ENCODE measurements at regions not wholly inside any gene's neighbourhood (a gene's known extent, or its start where the extent isn't known, plus 50 kb on each side); places are given as distances from the start of the nearest gene placed in this dataset.

DNA sequence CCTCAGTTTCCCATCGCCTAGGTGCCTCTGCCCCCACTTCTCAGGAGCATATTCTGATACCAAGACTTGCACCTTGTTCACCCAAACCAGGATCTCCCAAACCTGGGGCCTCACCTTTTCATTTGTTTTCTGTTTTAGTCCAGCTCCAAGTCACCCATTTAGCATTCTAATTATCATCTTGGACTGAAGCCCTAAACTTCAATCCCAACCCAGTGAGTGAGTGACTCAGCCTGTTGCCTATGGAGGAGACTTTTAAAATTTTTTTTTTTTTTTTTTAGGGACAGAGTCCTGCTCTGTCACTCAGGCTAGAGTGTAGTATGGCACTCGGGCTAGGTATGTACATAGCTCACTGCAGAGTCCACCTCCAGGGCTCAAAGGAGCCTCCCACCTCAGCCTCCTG lies 378.9 kb upstream of the AUTS2 start:
- no peaks in the 10 kb centered on the region for H3K9me3 Mint-ChIP-seq
- peaks cover 8% of the 10 kb centered on the region for H3K4me1 Mint-ChIP-seq
- H3K27me3 Mint-ChIP-seq (ENCODE audit: low read depth): peaks cover 46% of the 10 kb centered on the region
- no peaks in the 10 kb centered on the region for H3K36me3 Mint-ChIP-seq (ENCODE audit: low read depth)
- no peak overlapping the region for H3K4me3 Mint-ChIP-seq
- no peak for DNase-seq (ENCODE audit: low read depth, low spot score)
- TF ChIP-seq CTCF (conservative IDR thresholded peaks at IDR 0.05): no peak
- H3K27ac Mint-ChIP-seq (ENCODE audit: unreplicated experiment): no peak overlapping the region

- Mint-ChIP-seq H3K27me3 (ENCODE audit: low read depth) (peaks cover 35% of the 10 kb centered on the region), H3K36me3 (ENCODE audit: low read depth) (no peaks in the 10 kb centered on the region), H3K27ac (ENCODE audit: unreplicated experiment) (no peak overlapping the region)
Observed at GRCh38 chr7:69225259-69225943, 372.9 kb upstream of the AUTS2 start.

GRCh38 chr7:69228212-69228811 lies 370.0 kb upstream of the AUTS2 start:
- no peaks in the 10 kb centered on the region for H3K9me3 Mint-ChIP-seq
- H3K27me3 Mint-ChIP-seq (ENCODE audit: low read depth): peaks cover 49% of the 10 kb centered on the region
- no peak overlapping the region for H3K27ac Mint-ChIP-seq (ENCODE audit: unreplicated experiment)
- H3K4me3 Mint-ChIP-seq: no peak overlapping the region
- no peak for DNase-seq (ENCODE audit: low read depth, low spot score)
- no peaks in the 10 kb centered on the region for H3K36me3 Mint-ChIP-seq (ENCODE audit: low read depth)
- peaks cover 11% of the 10 kb centered on the region for H3K4me1 Mint-ChIP-seq
- TF ChIP-seq CTCF (conservative IDR thresholded peaks at IDR 0.05): no peak

More at GRCh38 chr7:69225259-69225943, 372.9 kb upstream of the AUTS2 start:
- no peak for TF ChIP-seq CTCF (conservative IDR thresholded peaks at IDR 0.05)
- Mint-ChIP-seq H3K4me3 (no peak overlapping the region), H3K4me1 (peaks cover 7% of the 10 kb centered on the region), H3K9me3 (no peaks in the 10 kb centered on the region)
- no peak for DNase-seq (ENCODE audit: low read depth, low spot score)

GRCh38 chr7:69232445-69233376 lies 365.6 kb upstream of the AUTS2 start:
- no peaks in the 10 kb centered on the region for H3K36me3 Mint-ChIP-seq (ENCODE audit: low read depth)
- no peak for TF ChIP-seq CTCF (conservative IDR thresholded peaks at IDR 0.05)
- H3K27ac Mint-ChIP-seq (ENCODE audit: unreplicated experiment): no peak overlapping the region
- peaks cover 5% of the 10 kb centered on the region for H3K4me1 Mint-ChIP-seq
- H3K9me3 Mint-ChIP-seq: no peaks in the 10 kb centered on the region
- no peak overlapping the region for H3K4me3 Mint-ChIP-seq
- DNase-seq (ENCODE audit: low read depth, low spot score): no peak
- peaks cover 82% of the 10 kb centered on the region for H3K27me3 Mint-ChIP-seq (ENCODE audit: low read depth)

DNA sequence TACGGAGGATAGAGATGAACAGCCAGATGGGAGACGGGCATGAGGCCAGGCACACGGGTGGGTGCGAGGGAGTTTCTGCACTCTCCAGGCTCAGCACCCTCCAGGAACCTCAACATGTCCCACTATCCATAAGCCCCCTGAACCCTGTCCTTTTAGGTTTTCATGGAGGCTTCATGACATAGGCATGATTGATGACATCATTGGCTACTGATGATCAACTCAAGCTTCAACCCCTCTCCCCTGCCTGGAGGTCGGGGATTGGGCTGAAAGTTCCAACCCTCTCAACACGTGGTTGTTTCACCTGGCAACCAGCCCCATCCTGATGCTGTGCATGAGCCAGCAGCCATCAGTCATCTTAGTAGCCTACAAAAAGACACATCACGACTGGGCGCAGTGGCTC lies 360.7 kb upstream of the AUTS2 start:
- Mint-ChIP-seq H3K27ac (ENCODE audit: unreplicated experiment) (no peak overlapping the region), H3K27me3 (ENCODE audit: low read depth) (peaks cover 49% of the 10 kb centered on the region), H3K4me1 (peaks cover 10% of the 10 kb centered on the region), H3K9me3 (no peaks in the 10 kb centered on the region), H3K36me3 (ENCODE audit: low read depth) (no peaks in the 10 kb centered on the region), H3K4me3 (no peak overlapping the region)
- TF ChIP-seq CTCF (conservative IDR thresholded peaks at IDR 0.05): no peak
- DNase-seq (ENCODE audit: low read depth, low spot score): no peak
